ENCODE measurements at regions not wholly inside any gene's neighbourhood (a gene's known extent, or its start where the extent isn't known, plus 50 kb on each side); places are given as distances from the start of the nearest gene placed in this dataset.

- TF ChIP-seq NR2C2 (CRISPR knock-in tag; IDR thresholded peaks at IDR 0.05) = no peak
- TF ChIP-seq CTCF (IDR thresholded peaks at IDR 0.05) = no peak
- TF ChIP-seq CREM (CRISPR knock-in tag; IDR thresholded peaks at IDR 0.05) = no peak
- no peak for TF ChIP-seq MAX (CRISPR knock-in tag; IDR thresholded peaks at IDR 0.05)
- TF ChIP-seq ZNF263 (CRISPR knock-in tag; IDR thresholded peaks at IDR 0.05; ENCODE audit: low read depth) = no peak
- TF ChIP-seq STAT6 (CRISPR knock-in tag; conservative IDR thresholded peaks at IDR 0.05; ENCODE audit: low read depth) = no peak
- no peak for TF ChIP-seq SP1 (CRISPR knock-in tag; conservative IDR thresholded peaks at IDR 0.05)
- no peak for TF ChIP-seq E2F5 (CRISPR knock-in tag; IDR thresholded peaks at IDR 0.05)
- no peak for TF ChIP-seq PRDM15 (CRISPR knock-in tag; IDR thresholded peaks at IDR 0.05)
- no peak for TF ChIP-seq AFF4 (CRISPR knock-in tag; IDR thresholded peaks at IDR 0.05; ENCODE audit: borderline replicate concordance)
- no peak for TF ChIP-seq ESRRA (CRISPR knock-in tag; IDR thresholded peaks at IDR 0.05; ENCODE audit: borderline replicate concordance)
- TF ChIP-seq USF2 (CRISPR knock-in tag; IDR thresholded peaks at IDR 0.05) = no peak
- no peak for TF ChIP-seq FOXP1 (CRISPR knock-in tag; IDR thresholded peaks at IDR 0.05; ENCODE audit: borderline replicate concordance)
- no peak for TF ChIP-seq JUN (CRISPR knock-in tag; IDR thresholded peaks at IDR 0.05)
Observed at GRCh38 chr5:6262651-6263363, 115.5 kb downstream of the MED10 start.
